EL (cell line): ENCODE measurements at regions not wholly inside any gene's neighbourhood (a gene's known extent, or its start where the extent isn't known, plus 50 kb on each side); places are given as distances from the start of the nearest gene placed in this dataset.
"Not testable (repeated sequence)": the region's sequence is repeated elsewhere in the genome, so short reads cannot be mapped to it uniquely, and the experiment has no call there.

Experiments
- DNase-seq: peaks from one replicate; pipeline ENCODE4 v3.0.0-alpha.2; 2016

DNA sequence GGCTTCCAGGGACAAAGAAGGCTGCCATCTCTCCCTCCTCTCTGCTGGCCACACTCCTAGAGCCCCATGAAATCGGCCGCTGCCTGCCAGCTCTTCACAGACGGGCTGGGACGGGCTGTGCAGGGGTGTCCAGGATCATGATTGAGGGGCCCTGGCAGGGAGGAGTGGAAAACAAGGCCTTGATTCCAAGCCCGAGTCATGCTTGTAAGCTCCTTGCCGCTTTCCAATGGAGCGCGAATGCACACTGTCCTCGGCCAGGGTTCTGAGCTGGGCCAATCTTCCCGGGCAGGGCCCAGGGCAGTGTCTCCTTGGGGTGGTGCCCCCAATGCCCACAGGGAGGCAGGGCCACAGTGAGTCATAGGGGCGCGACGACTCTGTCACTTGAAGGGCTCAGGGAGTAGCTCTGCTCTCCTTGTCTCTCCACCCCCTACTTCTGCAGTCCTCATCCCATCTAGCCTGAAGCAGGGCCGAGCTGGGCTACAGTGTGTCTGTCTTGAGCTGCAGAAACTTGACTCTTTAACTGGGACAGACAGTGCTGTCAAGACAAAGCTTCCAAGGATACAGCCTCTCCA is 186.2 kb upstream of the SVIL start:
- no peak for DNase-seq

DNA sequence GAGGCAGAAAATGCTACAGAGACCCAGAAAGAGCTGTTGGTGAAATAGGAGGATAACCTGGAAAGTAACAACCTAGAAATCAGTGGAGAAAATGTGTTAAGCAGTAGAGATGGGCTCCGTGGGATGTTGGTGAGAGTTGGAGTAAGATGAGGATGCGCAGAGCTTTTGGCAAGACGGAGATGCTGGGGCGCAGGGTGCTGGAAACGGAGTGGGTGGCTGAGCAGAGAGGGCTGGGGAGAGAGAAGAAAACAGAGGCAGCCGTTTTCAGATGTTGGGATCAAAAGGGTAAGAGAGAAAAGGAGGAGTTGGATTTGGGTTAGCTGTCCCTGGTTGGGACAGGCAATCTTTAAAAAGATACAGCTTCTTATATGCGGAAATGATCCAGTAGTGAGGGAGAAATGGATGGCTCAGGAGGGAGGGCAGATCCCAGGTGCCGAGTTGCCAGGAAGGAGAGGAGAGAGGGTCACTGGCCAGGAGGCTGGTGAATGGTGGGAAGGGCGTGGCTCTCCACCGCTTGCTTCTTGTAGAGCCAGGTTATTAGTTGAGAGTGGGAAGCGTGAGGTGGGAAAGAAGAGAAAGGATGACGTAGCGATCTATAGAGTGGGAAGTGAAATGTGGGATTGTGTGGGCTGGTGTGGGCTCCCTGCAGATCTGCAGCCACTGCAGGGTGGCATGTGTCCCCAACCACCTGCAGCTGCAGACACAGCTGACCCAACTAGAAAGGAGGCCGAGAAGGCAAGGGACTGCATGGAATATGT is 182.2 kb upstream of the SVIL start:
- no peak for DNase-seq

DNA sequence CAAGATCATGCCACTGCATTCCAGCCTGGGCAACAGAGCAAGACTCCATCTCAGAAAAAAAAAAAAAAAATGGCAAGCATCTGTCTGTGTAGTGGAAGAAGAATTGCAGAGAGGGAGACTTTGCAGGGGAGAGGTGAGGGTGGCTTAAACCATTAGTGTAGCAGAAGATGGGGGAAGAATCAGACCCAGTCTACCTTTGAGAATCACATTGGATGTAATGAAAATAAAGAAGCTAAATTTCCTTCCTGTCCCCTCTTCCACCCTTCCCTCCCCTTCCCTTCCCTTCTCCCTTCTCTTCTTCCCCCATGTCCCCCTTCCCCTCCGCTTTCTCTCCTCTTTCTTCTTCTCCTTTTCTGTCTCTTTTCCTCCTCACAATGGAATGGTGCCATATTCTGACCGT is 180.8 kb upstream of the SVIL start:
- no peak for DNase-seq

DNA sequence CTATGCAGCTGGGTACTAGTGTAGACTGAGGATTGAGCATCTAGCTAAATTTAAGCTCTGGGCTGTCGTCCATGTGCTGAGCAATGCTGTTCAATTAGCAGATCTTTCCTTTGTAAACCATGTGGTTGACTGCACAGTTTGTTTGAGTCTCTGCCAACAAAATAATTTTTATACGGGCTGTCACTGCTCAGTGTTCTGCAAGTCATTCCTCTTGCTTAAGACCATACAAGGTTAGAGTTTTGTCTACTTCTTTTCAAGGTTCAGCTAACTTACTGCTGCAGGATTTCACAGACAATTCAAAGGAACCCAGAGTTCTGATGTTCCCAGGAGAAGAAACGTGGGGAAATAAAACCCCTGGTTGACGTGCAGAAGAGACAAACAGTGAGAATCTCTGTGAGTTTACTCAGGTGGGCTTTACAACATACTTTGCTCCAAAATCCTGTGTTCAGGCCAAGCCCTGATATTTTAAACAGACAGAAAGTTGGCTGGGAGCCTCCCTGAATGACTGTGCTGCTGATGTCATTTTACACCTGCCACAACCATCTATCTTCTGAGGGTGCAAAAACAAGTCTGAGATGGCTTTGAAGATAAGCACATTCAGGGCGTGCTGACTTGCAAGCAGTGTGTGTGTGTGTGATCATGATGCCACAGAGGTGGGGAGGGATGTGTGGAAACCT is 177.1 kb upstream of the SVIL start:
- peak; percentile 83 for DNase-seq

DNA sequence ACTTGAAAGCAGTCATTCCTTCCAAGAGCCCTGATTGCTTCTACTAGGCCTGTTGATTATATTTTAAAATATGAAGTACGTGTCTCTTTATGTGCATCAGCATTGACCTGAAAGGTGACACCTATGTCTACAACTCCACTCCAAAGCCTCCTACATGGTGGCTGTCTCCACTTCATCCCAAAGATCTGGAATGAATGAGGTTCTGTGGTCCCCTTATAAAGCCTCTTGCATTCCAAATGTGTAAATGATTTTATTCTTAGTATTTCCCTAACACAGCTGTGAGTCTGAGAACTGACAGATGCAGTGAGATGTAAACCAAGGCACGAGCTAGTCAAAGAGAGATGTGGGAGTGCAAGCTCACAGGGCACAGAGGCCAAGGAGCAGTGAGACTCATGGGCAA is 176.0 kb upstream of the SVIL start:
- DNase-seq = no peak

DNA sequence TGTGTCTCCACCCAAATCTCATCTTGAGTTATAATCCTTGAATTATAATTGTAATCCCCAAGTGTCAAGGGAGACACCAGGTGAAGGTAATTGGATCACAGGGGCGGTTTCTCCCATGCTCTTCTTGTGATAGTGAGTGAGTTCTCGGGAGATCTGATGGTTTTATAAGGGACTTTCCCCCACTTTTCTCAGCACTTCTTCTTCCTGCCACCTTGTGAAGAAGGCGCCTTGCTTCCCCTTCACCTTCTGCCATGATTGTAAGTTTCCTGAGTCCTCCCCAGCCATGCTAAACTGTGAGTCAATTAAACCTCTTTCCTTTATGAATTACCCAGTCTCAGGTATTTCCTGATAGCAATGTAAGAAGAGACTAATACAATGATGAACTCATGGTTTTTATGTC is 175.5 kb upstream of the SVIL start:
- not testable (repeated sequence) for DNase-seq

DNA sequence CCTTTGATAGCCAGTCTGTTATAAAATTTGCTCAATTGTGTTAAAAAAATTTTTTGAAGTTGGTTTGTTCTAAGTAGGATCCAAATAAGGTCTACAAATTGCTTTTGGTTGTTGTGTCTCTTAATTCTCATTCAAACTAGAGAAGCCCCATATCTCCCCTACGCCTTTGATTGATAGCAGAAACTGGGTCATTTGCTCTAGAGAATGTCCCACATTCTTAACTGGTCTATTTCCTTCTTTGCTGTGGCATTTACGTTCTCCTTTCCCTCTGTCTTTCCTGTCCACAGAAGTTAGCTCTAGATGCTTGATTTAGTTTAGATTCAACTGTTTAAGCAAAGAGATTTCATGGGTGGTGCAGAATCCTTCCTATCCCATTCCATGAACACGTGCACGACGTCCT is 174.6 kb upstream of the SVIL start:
- no peak for DNase-seq

DNA sequence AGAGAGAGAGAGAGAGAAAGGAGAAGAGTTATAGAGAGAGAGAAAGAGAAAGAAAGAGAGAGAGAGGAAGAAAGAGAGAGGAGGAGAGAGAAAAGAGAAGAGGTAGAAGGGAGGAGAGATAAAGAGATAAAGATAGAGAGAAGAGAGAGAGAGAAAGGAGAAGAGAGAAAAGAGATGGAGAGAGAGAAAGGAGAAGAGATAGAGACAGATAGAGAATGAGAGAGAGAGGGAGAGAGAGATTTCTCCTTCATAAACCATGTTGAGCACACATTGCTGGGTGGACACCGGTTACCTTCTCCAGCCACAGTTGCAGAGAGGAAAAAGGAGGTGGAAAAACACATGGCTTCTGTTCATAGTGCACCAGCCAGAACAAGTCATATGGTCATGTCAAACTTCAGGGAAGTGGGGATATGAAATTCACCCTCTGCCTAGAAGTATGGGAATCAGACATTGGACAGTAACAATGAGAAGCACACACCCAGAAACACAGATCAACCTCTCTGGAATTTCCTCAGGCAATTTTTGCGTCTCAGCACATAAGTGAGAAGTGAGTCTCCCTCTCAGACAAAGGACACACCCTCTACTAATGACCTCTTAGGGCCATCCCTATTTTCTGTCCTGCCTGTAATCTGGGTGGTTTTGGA is 172.5 kb upstream of the SVIL start:
- DNase-seq = peak; percentile 87

DNA sequence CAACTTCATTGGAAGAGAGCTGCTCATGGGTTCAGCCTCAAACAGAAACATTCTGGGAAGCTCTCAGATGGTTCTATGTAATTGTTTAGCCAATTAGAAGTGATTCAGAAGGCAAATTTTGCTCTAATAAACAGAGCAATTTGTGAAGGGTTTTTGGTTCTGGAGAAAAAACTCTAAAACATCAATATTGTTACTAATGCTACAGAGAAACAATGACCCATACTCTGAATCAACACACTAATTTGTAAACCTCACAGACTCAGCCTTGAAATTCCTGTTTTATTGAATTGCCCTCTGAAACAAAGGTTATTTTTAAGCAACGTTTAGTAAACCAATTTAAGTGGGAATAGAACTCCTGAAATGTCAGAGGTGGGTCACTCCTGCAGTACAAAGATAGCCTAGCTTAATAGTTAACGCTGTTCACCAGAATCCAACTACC is 171.6 kb upstream of the SVIL start:
- no peak for DNase-seq

DNA sequence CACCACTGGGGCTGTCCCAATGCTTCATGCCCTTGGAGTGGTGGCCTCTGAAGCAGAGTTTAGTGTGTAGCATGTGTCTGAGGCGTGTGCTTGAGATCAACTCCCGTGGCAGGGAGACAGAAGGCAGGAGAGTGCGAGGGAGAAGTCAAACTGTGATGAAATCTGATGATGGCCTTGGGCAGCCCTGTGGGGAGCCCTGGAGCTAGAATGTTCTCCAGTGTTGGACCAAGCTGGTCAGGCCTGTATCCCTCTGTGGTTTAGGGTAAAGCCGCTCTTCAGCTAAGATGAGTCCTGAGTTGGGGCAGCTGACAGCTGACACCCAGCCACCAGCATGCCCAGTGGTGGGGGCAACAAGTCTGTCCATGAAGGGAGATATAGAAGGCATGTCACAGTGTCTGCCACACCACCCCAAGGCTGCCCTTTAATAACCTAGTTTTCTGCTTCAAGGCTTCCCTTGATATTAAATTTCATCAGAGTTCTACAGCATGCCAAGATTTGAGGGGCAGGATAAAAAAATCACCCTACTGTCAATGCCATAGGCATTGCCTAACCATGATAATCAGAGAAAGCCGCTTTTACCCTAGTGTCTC is 170.5 kb upstream of the SVIL start:
- no peak for DNase-seq

DNA sequence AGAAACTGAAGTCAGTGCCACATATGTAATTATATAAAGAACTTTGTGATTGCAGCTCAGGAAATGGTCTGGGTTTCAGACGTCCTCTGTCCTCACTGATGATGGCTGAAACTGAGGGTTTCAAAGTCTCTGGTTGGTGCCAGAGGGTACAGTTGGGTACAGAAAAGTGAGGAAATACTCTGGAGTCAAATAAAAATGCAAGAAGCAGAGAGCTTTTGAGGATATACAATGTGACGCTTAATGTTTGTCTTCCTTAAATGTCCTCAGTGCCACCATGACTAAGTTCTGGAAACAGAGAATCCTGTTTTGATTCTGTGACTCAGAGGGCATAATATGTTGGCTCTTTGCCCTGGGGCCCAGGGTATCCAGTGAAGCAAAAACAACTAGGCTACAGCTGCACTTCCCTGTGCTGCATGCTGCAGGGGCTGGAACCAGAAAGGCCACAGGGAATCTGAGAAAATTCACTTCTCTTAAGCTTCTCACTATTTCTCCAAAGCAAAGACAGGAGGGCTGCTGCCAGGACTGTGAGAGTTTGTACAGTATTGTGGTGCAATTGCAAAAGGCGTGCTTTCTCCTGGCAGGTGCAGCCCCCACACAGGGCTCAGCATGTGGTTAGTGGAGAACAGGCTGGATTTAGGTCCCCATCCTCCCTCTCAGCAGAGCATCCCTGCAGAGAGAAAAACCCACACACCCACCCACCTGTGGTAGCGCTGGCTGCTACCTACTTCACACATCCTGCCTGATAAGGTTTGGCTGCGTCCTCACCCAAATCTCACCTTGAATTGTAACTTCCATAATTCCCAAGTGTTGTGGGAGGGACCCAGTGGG is 169.5 kb upstream of the SVIL start:
- peak; percentile 95 for DNase-seq

DNA sequence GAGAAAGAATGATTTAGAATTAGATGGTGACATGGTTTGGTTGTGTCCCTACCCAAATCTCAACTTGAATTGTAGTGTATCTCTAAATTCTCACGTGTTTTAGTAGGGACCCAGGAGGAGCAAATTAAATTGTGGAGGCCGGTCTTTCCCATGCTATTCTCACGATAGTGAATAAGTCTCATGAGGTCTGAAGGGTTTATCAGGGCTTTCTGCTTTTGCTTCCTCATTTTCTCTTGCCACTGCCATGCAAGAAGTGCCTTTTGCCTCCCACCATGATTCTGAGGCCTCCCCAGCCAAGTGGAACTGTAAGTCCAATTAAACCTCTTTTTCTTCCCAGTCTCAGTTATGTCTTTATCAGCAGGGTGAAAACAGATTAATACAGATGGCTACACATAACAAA is 167.4 kb upstream of the SVIL start:
- no peak for DNase-seq

DNA sequence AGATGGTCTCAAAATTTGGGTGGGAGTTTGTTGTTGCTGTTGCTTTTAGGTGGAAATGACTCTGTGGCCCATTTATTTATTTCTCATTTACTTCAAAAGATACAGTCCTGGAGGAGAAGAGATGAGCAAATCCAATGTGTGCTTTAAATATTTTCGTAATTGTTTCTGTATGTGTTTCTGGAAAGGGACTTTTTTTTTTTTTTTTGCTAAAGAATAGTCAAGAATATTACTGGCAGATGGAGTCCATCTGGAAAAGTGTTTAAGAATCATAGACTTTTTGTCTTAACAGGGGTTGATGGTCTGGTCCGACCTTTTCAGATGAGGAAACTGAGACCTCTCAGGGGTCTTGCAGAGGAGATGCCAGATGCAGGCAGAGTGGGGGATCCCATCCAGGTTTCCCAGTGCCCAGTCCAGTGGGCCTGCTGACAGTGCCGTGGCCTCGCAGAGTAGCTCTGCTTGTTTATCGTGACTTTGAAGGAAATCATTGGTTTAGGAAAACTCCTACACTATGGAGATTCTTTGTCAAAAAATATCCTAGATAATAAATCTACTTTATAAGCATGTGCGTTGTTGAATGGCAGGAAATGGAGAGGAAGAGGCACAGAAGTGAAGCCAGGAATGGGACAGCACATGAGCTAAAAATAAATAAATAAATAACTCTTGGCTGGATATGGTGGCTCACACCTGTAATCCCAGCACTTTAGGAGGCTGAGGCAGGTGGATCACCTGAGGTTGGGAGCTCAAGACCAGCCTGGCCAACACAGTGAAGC is 164.3 kb upstream of the SVIL start:
- no peak for DNase-seq

DNA sequence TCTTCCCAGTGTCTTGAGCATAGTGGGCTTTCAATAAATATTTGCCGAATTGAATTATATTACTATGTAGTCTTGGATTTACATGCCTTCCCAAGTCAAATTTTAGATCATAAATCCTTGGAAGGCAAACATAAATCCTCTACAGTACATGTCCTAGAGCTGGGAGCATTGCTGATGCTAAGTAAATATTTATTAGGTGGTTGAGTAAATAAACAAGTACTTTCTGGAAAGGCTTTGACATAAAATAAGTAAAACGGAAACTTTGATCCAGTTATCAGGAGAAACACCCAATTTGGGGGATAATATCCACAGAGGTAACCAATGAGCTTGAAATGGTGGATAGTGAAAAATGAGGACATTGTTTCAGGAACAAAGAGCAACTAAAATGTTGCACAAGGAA is 162.8 kb upstream of the SVIL start:
- no peak for DNase-seq

DNA sequence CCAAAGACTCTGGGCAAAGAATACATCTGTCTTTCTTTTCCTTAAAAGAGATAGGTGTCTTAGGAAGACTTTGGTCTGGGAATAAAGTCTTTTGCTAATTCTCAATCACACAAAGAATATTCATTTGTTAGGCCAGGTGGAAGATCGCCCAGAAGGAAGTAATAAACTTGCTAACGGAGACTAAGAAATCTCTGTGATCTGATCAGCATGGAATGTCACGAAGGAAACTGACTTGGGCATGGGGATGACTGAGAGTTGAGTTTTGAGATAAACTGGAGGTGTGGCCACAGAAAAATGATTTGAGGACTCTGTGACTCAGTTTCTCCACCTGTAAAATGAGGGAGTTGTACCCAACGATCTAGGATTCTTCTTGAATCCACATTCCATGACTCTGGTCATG is 161.1 kb upstream of the SVIL start:
- DNase-seq = peak; percentile 66

DNA sequence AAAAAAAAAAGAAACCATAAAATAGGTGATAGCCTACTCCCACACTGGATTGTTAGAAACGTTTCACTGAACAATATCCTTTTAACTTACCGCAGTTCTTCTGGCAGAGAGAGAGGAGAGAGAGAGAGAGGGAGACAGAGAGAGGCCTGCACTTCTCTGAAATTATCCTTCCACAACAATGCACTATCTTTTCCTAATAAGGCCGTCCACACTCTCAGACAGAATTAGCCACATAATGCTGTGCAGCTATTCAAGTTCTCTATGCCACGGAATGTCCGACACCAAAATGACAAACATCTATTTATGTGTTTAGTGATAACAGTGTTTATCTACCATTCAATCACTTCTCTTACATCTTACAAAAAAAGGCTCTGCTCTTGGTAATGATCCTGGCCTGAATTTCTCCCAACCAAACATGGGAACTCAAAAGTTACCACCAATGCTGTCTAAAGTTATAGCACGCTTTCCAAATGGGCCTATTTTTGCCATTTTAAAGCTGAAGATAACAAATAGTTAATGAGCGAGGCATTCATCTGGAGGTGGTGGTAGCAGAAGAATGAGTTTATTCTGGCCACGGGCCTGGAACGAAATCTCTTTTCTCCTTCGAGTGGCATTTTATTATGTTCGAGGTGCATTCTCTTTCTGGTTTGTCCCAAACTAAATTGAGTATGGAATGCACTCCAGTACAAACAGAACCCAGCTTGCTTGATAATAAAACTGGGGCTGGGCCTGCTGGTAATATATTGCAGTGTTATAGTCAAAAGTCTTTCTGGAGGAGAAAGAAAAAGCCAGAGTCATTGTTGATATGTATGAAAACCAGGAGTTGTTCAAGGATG is 160.2 kb upstream of the SVIL start:
- DNase-seq = peak; percentile 23

DNA sequence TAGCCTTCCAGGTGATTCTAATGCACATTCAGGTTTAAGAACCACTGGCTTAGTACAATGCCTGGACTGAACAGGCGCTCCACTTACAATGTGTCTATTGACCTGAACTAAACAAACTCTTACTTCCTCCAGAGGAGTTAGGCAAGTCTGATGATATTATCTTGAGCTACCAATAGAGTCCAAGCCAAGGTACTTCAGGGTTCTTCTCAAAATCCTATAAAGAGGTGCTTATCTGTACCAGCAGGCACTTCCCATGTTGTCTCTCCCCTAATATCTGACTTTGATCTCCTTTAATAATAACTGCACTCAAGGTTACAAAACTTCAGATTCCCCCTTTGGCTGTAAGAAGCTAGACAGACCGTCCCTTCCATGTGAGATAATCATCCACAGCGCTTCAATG is 157.0 kb upstream of the SVIL start:
- DNase-seq = no peak

DNA sequence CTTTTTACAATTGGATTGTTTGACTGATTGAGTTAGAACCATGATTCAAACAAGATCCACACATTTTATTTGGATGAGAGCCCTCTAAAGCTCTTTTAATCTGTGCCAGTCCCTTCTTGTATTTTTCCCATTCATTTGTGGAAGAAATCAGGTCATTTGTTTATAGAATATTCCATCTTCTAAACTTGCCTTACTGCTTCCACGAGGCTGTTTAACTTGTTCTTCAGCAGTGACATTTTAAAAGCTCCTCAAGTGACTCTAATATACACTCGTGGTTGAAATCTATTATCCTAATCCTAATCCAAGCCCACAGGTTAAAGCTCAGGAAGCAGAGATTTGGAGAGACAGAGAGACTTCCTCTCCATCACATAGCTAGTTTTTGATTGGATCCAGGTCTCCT is 155.4 kb upstream of the SVIL start:
- DNase-seq = no peak

DNA sequence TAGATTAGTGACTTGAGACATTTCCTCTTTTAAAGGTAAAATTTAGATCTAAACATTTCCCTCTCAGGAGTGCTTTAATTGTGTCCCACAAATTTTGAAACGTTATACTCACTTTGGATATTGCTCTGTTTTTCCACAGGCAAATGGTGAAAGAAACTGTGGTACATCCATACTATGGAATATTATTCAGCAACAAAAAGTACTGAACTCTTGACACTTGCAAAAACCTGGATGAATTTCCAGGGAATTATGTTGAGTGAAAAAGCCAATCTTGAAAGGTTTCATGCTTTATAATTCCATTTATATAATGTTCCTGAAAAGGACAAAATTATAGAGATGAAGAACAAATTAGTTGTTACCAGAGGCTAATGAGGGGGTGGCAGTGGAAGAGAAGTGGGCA is 153.3 kb upstream of the SVIL start:
- no peak for DNase-seq

DNA sequence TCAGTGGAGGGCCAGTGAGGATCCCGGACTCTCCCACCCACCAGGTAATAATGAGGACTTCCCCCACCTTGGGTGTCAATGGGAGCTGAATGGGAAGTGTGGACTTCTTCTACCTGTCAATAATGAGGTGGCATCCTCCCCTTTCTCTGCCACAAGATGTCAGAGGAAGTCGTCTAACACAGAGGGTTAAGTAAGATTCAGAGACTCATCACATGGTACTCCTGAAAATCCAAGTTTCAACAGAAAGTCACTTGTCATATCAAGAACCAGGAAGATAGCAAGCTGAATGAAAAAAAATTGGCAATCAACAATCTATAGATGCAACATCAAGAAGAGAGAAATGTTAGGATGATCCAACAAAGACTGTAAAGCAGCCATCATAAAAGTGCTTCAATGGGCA is 150.9 kb upstream of the SVIL start:
- no peak for DNase-seq
